Neuronal stem cell (in vitro differentiated cells): ENCODE measurements at regions not wholly inside any gene's neighbourhood (a gene's known extent, or its start where the extent isn't known, plus 50 kb on each side); places are given as distances from the start of the nearest gene placed in this dataset.

Experiments used
- DNase-seq: peaks from one replicate; pipeline ENCODE4 v3.0.0-alpha.2; 2013; ENCODE audit warnings: low spot score
- H2AFZ ChIP-seq: one replicate; pipeline ENCODE4 v1.6.1; 2013; ENCODE audit warnings: mild to moderate bottlenecking, low read length, inconsistent platforms
- H2AK5ac ChIP-seq: 2 replicates; pipeline ENCODE4 v1.6.1; 2013; ENCODE audit warnings: low read depth, mild to moderate bottlenecking, inconsistent platforms, low read length, moderate library complexity, mixed read lengths
- H2BK120ac ChIP-seq: 2 replicates; pipeline ENCODE4 v1.6.1; 2013; ENCODE audit warnings: low read depth, mild to moderate bottlenecking, inconsistent platforms, low read length, moderate library complexity, mixed read lengths
- H2BK12ac ChIP-seq: one replicate; pipeline ENCODE4 v1.6.1; 2013; ENCODE audit warnings: low read length, inconsistent platforms
- H2BK15ac ChIP-seq: 2 replicates; pipeline ENCODE4 v1.6.1; 2013; ENCODE audit warnings: mild to moderate bottlenecking, low read length, inconsistent platforms, mixed read lengths
- H2BK5ac ChIP-seq: one replicate; pipeline ENCODE4 v1.6.1; 2013; ENCODE audit warnings: inconsistent platforms, mild to moderate bottlenecking, low read length, moderate library complexity
- H3K14ac ChIP-seq: one replicate; pipeline ENCODE4 v1.6.1; 2013; ENCODE audit warnings: low read length, inconsistent platforms
- H3K18ac ChIP-seq: 2 replicates; pipeline ENCODE4 v1.6.1; 2013; ENCODE audit warnings: low read length, inconsistent platforms
- H3K23ac ChIP-seq: 2 replicates; pipeline ENCODE4 v1.6.1; 2013; ENCODE audit warnings: low read depth, mild to moderate bottlenecking, mixed read lengths, low read length, inconsistent platforms; ENCODE audit not compliant: poor library complexity
- H3K27ac ChIP-seq: replicated peaks from 3 replicates; pipeline ENCODE4 v1.5.1; 2013; ENCODE audit warnings: low read length, inconsistent platforms
- H3K27me3 ChIP-seq, 3 experiments: 2 replicates each; pipeline ENCODE4 v1.6.1; 2013; ENCODE audit warnings: low read length in 3 of 3, mild to moderate bottlenecking in 2 of 3, inconsistent platforms in 1 of 3, low read depth in 1 of 3, mixed read lengths in 1 of 3, moderate library complexity in 1 of 3; ENCODE audit not compliant: control insufficient read depth in 3 of 3, insufficient read depth in 3 of 3
- H3K36me3 ChIP-seq, 2 donors: replicated peaks in 1 of 2; 2 replicates each; pipeline ENCODE4 v1.6.1; 2013; ENCODE audit warnings: low read length in 2 of 2; ENCODE audit not compliant: control insufficient read depth in 2 of 2, insufficient read depth in 2 of 2
- H3K4ac ChIP-seq: 2 replicates; pipeline ENCODE4 v1.6.1; 2013; ENCODE audit warnings: inconsistent platforms, mild to moderate bottlenecking, low read length, moderate library complexity
- H3K4me1 ChIP-seq, 2 donors: 1 replicate in 1 of 2; 2 replicates in 1 of 2; pipeline ENCODE4 v1.6.1; 2013; ENCODE audit warnings: low read length in 2 of 2, low read depth in 1 of 2; ENCODE audit not compliant: control insufficient read depth in 2 of 2, insufficient read depth in 1 of 2
- H3K4me2 ChIP-seq: one replicate; pipeline ENCODE4 v1.6.1; 2013; ENCODE audit warnings: mild to moderate bottlenecking, low read length, inconsistent platforms; ENCODE audit not compliant: insufficient read depth, poor library complexity, severe bottlenecking
- H3K4me3 ChIP-seq, 2 donors: 2 replicates each; pipeline ENCODE4 v1.5.1; 2013; ENCODE audit warnings: low read length in 2 of 2, mild to moderate bottlenecking in 2 of 2, inconsistent platforms in 1 of 2, moderate library complexity in 1 of 2
- H3K79me1 ChIP-seq: one replicate; pipeline ENCODE4 v1.6.1; 2013; ENCODE audit warnings: low read depth, mild to moderate bottlenecking, inconsistent platforms, low read length, moderate library complexity
- H3K9ac ChIP-seq: one replicate; pipeline ENCODE4 v1.6.1; 2013; ENCODE audit warnings: mild to moderate bottlenecking, low read depth, low read length, inconsistent platforms; ENCODE audit not compliant: poor library complexity
- H3K9me3 ChIP-seq, 2 donors: replicated peaks in 1 of 2; 2 replicates each; pipeline versions ENCODE3 to v1.6.1; 2013; ENCODE audit warnings: low read length in 2 of 2, mild to moderate bottlenecking in 2 of 2, inconsistent platforms in 1 of 2, low read depth in 1 of 2, mixed read lengths in 1 of 2, moderate library complexity in 1 of 2; ENCODE audit not compliant: control insufficient read depth in 2 of 2, insufficient read depth in 1 of 2
- H4K8ac ChIP-seq: one replicate; pipeline ENCODE4 v1.6.1; 2013; ENCODE audit warnings: low read depth, mild to moderate bottlenecking, inconsistent platforms, low read length, moderate library complexity
- H4K91ac ChIP-seq: one replicate; pipeline ENCODE4 v1.6.1; 2013; ENCODE audit warnings: low read length, low read depth, mild to moderate bottlenecking, inconsistent platforms; ENCODE audit not compliant: poor library complexity
- WGBS, 2 donors: extraction: QIAGEN DNeasy Blood & Tissue Kit; methylation state at CpG; one replicate each; pipeline ENCODE4 v1.1.7; 2013; ENCODE audit warnings: missing lambda C conversion rate in 2 of 2, mixed read lengths in 1 of 2; ENCODE audit not compliant: insufficient read length in 2 of 2, insufficient replicate concordance in 1 of 2; ENCODE audit errors: extremely low coverage in 2 of 2; 5-methylcytosine and 5-hydroxymethylcytosine counted together

DNA sequence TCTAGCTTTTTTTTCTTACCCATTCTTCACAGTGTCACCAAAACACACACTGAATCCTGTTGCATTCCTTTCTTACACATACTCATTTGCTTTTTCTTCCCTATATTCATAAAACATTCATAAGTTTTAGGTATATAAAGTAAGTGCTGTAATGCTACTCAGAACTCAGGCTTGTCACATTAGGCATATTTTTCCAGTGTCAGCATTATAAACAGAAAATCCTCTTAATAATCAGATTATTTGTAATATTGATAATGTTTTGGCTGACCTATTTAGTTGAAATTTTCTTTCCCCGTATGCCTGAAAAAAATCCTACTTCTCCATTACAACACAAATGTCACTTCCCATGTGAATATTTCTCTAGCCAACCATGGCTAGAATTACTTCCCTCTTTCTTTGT is 743.0 kb upstream of the NUDT12 start:
- Histone ChIP-seq H2BK120ac (no peak overlapping the region), H4K91ac (no peak overlapping the region), H3K4me2 (no peak overlapping the region), H3K36me3 (no peaks in the 10 kb centered on the region), H3K4ac (no peak overlapping the region), H2BK12ac (no peak overlapping the region), H2BK15ac (no peak overlapping the region), H4K8ac (no peak overlapping the region), H3K14ac (no peak overlapping the region), H3K4me3 (no peak overlapping the region), H3K4me1 (no peaks in the 10 kb centered on the region), H2BK5ac (no peak overlapping the region), H3K9me3 (no peaks in the 10 kb centered on the region), H3K79me1 (no peaks in the 10 kb centered on the region), H3K9ac (no peak overlapping the region), H3K23ac (no peak overlapping the region), H3K27ac (no peak overlapping the region), H3K27me3 (no peaks in the 10 kb centered on the region), H2AK5ac (no peak overlapping the region), H2AFZ (no peak overlapping the region), H3K18ac (no peak overlapping the region)
- WGBS, 2 donors, result no CpG with 5 or more reads among the region's 1 CpG
- no peak for DNase-seq

DNA sequence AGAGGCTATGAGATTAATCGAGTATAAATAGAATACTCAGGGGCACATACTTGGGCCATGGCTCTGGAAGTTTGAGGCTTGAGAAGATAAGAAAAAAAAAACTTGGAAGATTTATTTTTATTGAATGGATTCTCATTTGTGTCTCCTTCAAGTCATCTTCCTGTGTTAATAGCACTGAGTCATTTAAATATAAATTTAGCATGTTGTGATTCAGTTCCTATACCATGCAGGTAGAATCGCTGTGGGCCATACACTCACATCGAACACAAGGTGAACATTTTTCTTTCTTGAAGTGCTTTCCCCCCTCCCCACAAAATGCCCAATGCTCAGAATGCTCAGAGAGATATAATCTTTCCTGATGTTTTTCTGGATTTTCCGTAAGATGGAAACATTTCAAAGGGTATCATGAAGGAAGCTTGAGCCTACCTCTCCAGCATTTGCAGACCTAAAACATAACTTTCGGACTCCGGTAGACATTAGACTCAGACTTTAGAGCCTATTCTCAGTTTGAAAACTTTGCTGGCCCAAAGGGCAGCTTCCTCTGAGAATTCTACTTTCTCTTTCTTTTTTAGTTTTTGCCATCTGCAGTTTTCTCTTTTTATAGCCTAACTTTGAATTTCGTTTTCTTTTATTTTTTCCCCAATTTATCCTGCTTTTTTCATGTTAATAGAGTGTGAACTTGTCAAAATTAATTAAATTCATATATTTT is 737.6 kb upstream of the NUDT12 start:
- no peak overlapping the region for H2BK12ac ChIP-seq
- no peaks in the 10 kb centered on the region for H3K36me3 ChIP-seq
- no peak overlapping the region for H3K4me2 ChIP-seq
- no peaks in the 10 kb centered on the region for H3K79me1 ChIP-seq
- no peak overlapping the region for H3K23ac ChIP-seq
- no peak overlapping the region for H2BK15ac ChIP-seq
- H3K18ac ChIP-seq, result no peak overlapping the region
- no peak overlapping the region for H2AK5ac ChIP-seq
- H3K14ac ChIP-seq, result no peak overlapping the region
- no peaks in the 10 kb centered on the region for H3K4me1 ChIP-seq
- no peak overlapping the region for H2AFZ ChIP-seq
- no peak overlapping the region for H3K9ac ChIP-seq
- no peaks in the 10 kb centered on the region for H3K9me3 ChIP-seq
- no peak overlapping the region for H2BK5ac ChIP-seq
- H4K8ac ChIP-seq, result no peak overlapping the region
- no peak overlapping the region for H4K91ac ChIP-seq
- H3K4me3 ChIP-seq, result no peak overlapping the region
- no CpG with 5 or more reads among the region's 7 CpGs for WGBS, 2 donors
- no peaks in the 10 kb centered on the region for H3K27me3 ChIP-seq
- DNase-seq, result no peak
- H2BK120ac ChIP-seq, result no peak overlapping the region
- H3K27ac ChIP-seq, result no peak overlapping the region
- H3K4ac ChIP-seq, result no peak overlapping the region

DNA sequence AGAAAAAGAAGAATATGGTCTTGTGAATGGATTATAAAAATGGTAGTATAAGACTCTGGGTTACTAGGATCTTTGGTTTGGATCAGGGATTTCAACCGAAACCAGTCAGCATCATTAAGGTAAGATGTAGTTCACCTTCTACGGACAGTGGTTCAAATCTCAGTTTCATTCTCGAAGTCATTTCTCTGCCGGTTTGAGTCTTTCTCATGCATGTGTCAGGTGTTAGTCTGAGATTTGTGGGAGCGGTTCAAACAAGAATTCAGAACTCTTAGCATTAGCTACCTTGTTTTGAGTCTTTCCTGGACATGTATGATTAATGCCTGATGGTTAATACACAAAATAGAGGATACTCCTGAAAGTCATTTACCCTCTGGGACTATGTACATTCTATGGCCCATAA is 735.9 kb upstream of the NUDT12 start:
- H3K23ac ChIP-seq, result no peak overlapping the region
- no peak overlapping the region for H3K27ac ChIP-seq
- DNase-seq, result no peak
- H2AFZ ChIP-seq, result no peak overlapping the region
- H3K4me3 ChIP-seq, result no peak overlapping the region
- H3K36me3 ChIP-seq, result no peaks in the 10 kb centered on the region
- no CpG with 5 or more reads among the region's 5 CpGs for WGBS, 2 donors
- no peak overlapping the region for H4K91ac ChIP-seq
- no peak overlapping the region for H2AK5ac ChIP-seq
- no peak overlapping the region for H3K4ac ChIP-seq
- no peaks in the 10 kb centered on the region for H3K4me1 ChIP-seq
- no peak overlapping the region for H3K4me2 ChIP-seq
- H2BK15ac ChIP-seq, result no peak overlapping the region
- H3K9me3 ChIP-seq, result no peaks in the 10 kb centered on the region
- H2BK12ac ChIP-seq, result no peak overlapping the region
- H2BK5ac ChIP-seq, result no peak overlapping the region
- no peak overlapping the region for H3K14ac ChIP-seq
- H3K27me3 ChIP-seq, result no peaks in the 10 kb centered on the region
- H3K79me1 ChIP-seq, result no peaks in the 10 kb centered on the region
- no peak overlapping the region for H3K18ac ChIP-seq
- H2BK120ac ChIP-seq, result no peak overlapping the region
- H3K9ac ChIP-seq, result no peak overlapping the region
- no peak overlapping the region for H4K8ac ChIP-seq

DNA sequence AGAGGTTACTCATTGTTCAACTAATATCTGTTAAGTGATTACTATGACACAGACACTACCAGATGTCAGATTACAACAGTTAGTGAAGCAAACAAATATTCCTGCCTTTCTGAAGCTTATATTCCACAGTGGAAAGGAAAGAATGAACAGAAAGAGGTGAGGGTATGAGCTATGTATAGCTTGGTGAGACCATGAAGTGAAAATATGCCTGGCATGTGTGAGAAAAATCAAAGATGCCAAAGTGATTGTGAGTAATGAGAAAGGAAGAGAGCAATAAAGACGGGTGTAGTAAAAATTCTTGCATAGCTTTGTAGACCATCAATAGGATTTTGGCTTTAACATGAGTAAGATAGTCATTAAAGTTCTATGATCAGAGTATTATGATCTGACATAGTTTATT is 734.5 kb upstream of the NUDT12 start:
- Histone ChIP-seq H3K4me2 (no peak overlapping the region), H3K4me1 (no peaks in the 10 kb centered on the region), H3K23ac (no peak overlapping the region), H3K14ac (no peak overlapping the region), H3K79me1 (no peaks in the 10 kb centered on the region), H3K9me3 (no peaks in the 10 kb centered on the region), H2AFZ (no peak overlapping the region), H2AK5ac (no peak overlapping the region), H3K4me3 (no peak overlapping the region), H3K18ac (no peak overlapping the region), H3K4ac (no peak overlapping the region), H4K91ac (no peak overlapping the region), H3K27me3 (no peaks in the 10 kb centered on the region), H2BK12ac (no peak overlapping the region), H3K27ac (no peak overlapping the region), H3K36me3 (no peaks in the 10 kb centered on the region), H2BK5ac (no peak overlapping the region), H4K8ac (no peak overlapping the region), H2BK120ac (no peak overlapping the region), H3K9ac (no peak overlapping the region), H2BK15ac (no peak overlapping the region)
- DNase-seq, result no peak
- WGBS, 2 donors, result no CpG with 5 or more reads among the region's 1 CpG
